DMS153 treated with DMSO at 0.1 percent for 48 hours (cell line): ENCODE measurements at regions not wholly inside any gene's neighbourhood (a gene's known extent, or its start where the extent isn't known, plus 50 kb on each side); places are given as distances from the start of the nearest gene placed in this dataset.
"Not testable (repeated sequence)": the region's sequence is repeated elsewhere in the genome, so short reads cannot be mapped to it uniquely, and the experiment has no call there.

Experiments used
- DNase-seq: peaks from one replicate; lab custom pipeline; 2025; ENCODE audit not compliant: unreplicated experiment; lab: John Stamatoyannopoulos, UW

GRCh38 chr4:17436047-17436749 lies 75.7 kb downstream of the QDPR start:
- not testable (repeated sequence) for DNase-seq

- DNase-seq = no peak
Observed at GRCh38 chr4:17433827-17434226, 78.1 kb downstream of the QDPR start.

- DNase-seq = no peak
Observed at GRCh38 chr4:17427991-17428390, 83.9 kb downstream of the QDPR start.

GRCh38 chr4:17426222-17426621 lies 85.7 kb downstream of the QDPR start:
- no peak for DNase-seq

- no peak for DNase-seq
Observed at GRCh38 chr4:17418010-17418409, 93.9 kb downstream of the QDPR start.

- DNase-seq = no peak
Observed at GRCh38 chr4:17414392-17414791, 97.5 kb downstream of the QDPR start.

- DNase-seq = no peak
Observed at GRCh38 chr4:17400686-17401085, 111.2 kb downstream of the QDPR start.

GRCh38 chr4:17398805-17399204 lies 113.1 kb downstream of the QDPR start:
- no peak for DNase-seq

- no peak for DNase-seq
Observed at GRCh38 chr4:17398035-17398434, 113.9 kb downstream of the QDPR start.

GRCh38 chr4:17397611-17398010 lies 114.3 kb downstream of the QDPR start:
- DNase-seq = no peak

- DNase-seq = no peak
Observed at GRCh38 chr4:17385403-17385802, 126.5 kb downstream of the QDPR start.

- DNase-seq = no peak
Observed at GRCh38 chr4:17380347-17380746, 131.5 kb downstream of the QDPR start.

- no peak for DNase-seq
Observed at GRCh38 chr4:17376205-17376604, 135.7 kb downstream of the QDPR start.

GRCh38 chr4:17373666-17374065 lies 138.2 kb downstream of the QDPR start:
- DNase-seq = no peak

GRCh38 chr4:17370818-17371217 lies 141.1 kb downstream of the QDPR start:
- no peak for DNase-seq

GRCh38 chr4:17368408-17368807 lies 143.5 kb downstream of the QDPR start:
- DNase-seq = no peak

GRCh38 chr4:17367201-17367600 lies 144.7 kb downstream of the QDPR start:
- no peak for DNase-seq

- DNase-seq = no peak
Observed at GRCh38 chr4:17366496-17366895, 145.4 kb downstream of the QDPR start.

GRCh38 chr4:17362430-17362829 lies 149.5 kb downstream of the QDPR start:
- no peak for DNase-seq

GRCh38 chr4:17358241-17358640 lies 153.6 kb downstream of the QDPR start:
- no peak for DNase-seq

GRCh38 chr4:17356926-17357325 lies 155.0 kb downstream of the QDPR start:
- no peak for DNase-seq

- DNase-seq = no peak
Observed at GRCh38 chr4:17352357-17352756, 159.5 kb downstream of the QDPR start.

GRCh38 chr4:17347445-17347844 lies 164.4 kb downstream of the QDPR start:
- DNase-seq = no peak
